GM19455 (cell line): ENCODE measurements at regions not wholly inside any gene's neighbourhood (a gene's known extent, or its start where the extent isn't known, plus 50 kb on each side); places are given as distances from the start of the nearest gene placed in this dataset.
A peak's percentile ranks its signal among the peaks of the same experiment; 100 is the strongest.

Experiments used
- ATAC-seq: cut with Tn5 transposase; IDR thresholded peaks from one replicate; pipeline ENCODE4 v1.9.1; 2021; ENCODE audit not compliant: unreplicated experiment

GRCh38 chr17:72403713-72404209 is 282.9 kb downstream of the SOX9 start:
- no peak for ATAC-seq

GRCh38 chr17:72404872-72405271 is 284.1 kb downstream of the SOX9 start:
- no peak for ATAC-seq

DNA sequence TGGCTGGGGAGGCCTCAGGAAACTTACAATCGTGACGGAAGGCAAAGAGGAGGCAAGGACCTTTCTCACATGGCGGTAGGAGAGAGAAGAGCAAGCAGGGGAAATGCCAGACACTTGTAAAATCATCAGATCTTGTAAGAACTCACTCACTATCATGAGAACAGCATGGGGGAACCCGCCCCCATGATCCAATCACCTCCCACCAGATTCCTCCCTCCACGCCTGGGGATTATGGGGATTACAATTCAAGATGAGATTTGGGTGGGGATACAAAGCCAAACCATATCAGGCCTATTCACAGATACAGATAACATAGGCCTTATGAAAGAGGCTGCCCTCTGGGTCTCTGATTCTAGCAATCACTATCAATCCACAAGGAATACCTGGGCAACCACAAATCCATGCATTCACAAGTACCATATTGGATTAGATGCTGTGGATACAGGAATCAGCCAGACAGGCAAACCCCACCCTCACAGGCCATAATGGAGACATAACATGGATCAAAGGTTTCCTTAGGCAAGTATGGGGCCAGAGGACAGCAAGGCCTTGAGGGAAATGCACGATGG is 284.9 kb downstream of the SOX9 start:
- no peak for ATAC-seq

DNA sequence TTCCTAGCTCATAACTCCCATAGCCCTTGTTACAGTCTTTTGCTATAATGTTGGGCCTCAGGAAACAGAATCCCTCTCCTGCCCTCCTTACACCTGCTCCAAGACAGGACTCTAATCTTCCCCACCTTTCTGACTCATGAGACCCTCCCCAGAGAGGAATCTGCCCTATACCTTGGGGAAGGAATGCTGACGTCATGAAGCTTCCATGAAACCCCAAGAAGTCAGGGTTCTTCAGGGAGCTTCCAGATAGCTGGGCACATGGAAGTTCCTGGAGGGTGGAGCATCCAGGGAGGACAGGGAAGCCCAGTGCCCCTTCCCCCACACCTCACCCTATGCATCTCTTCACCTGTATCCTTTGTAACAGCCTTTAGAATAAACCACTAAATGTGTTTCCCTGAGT is 285.7 kb downstream of the SOX9 start:
- ATAC-seq = no peak

DNA sequence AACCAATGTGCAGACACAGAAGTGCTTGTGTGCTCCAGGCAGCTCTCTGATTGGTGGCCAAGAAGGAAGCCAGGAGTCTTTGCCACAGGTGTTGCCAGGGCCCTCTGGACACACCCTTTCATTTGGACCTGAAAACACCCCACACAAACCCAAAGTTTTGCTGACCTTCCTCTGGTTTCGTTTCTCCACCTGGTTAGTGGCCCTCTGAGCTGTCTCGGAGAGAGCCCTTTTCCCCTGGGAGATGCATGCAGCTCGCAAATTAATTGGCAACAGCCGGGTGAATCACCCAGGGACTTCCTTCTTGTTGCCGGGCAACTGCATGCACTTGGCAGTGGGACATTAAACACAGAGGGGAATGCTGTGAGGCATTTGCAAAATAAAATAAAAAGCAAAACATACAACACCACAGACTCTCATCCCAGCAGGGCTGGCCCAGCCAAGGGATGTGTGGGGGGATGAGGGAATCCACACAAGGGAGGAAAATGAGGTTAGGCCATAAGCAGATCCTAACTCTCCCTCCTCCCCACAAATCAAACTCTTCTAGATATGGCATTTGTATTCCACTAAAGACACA is 286.6 kb downstream of the SOX9 start:
- ATAC-seq = peak; percentile 63

GRCh38 chr17:72407931-72408330 is 287.1 kb downstream of the SOX9 start:
- ATAC-seq = no peak

- no peak for ATAC-seq
These were observed 287.8 kb downstream of the SOX9 start for GRCh38 chr17:72408641-72409040.

DNA sequence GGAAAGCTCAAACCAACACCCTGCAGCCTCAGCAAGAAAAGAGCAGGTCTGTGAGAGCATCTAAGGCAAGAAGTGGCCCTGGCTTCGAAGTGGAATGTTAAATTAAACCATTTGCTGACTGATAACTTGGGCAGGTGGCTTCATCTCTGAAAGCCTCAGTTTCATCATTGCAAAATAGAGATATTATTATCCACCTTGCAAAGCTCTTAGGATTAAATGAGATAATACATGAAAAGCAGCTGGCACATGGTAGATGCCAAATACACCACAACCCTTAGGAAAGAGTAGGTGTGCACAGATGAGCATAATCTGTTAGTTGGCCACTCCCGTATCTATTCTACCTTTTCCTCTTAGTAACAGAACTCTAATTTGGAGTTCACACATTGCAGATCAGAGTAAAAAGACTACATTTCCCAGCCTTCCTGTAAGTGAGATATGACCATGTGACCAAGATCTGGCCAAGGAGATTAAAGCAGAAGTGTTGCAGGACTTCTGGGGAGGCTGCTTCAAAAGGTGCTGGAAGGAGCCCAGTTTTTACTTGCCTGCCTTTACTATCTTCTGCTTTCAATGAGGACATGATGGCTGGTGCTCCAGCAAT is 288.7 kb downstream of the SOX9 start:
- no peak for ATAC-seq

GRCh38 chr17:72411124-72411563 is 290.3 kb downstream of the SOX9 start:
- ATAC-seq = no peak

DNA sequence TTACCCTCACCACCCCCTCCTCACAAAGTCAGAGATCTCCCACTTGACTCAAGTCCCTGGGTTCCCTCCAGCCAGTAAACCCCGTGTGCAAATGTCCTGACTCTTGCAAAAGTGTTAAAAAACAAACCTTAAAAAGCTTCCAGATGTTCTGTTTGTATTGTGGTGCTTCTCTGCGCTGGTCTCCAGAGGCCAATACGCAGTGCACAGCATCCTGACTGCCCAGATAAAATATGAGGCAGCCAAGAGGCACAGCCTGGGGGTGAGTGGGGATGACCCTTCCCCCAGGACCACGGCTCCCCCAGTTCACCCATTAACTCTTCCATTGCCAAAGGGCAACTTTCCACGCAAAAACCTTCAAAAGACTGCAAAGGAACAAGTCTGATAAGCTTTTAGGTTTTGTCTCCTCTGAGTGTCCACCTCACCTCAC is 291.8 kb downstream of the SOX9 start:
- no peak for ATAC-seq

- no peak for ATAC-seq
These were observed 292.5 kb downstream of the SOX9 start for GRCh38 chr17:72413077-72414031.

DNA sequence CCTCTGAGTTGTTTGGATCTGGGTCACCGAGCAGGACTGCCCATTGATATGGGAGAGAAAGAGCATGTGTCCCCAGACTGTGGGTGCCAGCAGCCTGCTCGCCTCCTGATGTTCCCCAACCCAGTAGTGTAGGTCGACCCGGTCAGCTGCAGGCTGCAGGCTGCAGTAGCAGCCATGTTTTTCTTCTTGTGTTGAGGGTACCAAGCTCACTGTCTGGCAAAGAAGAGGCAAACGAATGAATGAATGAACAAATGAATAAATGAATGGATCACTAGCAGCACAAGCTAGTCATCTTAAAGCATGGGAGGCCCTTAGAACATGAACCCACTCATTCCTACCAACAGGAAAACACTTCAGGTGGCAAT is 293.2 kb downstream of the SOX9 start:
- no peak for ATAC-seq

- ATAC-seq = no peak
These were observed 294.4 kb downstream of the SOX9 start for GRCh38 chr17:72414967-72415853.

DNA sequence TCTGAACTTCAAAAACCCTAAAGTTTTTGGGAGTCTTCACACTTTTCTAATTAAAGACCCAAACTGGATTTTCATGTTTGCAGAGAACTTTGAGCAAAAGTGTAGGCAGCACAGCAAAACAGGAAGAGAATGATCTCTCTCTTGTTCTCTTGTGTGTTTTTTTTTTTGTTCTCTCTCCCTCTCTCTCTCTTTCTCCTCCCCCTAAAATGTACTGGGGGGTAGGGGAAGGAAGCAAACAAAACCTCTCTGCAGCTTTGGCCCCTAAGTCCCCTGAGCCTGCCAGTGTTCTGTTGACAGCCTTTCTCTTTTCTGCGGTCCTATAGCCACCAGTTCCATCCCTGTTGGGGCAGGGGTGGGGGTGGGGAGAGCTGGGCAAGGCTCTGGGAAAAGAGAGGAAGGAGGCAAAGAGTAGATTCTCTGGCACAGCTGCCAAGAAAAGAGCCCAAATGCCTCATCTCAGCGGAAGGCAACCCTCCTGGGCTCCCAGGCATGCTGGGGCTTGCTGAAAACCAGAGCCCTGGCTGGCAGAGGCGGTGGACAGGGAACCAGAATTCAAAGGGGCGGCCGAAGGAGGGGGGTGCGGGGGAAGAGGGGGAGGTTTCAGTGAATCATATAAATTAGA is 295.3 kb downstream of the SOX9 start:
- ATAC-seq = no peak

DNA sequence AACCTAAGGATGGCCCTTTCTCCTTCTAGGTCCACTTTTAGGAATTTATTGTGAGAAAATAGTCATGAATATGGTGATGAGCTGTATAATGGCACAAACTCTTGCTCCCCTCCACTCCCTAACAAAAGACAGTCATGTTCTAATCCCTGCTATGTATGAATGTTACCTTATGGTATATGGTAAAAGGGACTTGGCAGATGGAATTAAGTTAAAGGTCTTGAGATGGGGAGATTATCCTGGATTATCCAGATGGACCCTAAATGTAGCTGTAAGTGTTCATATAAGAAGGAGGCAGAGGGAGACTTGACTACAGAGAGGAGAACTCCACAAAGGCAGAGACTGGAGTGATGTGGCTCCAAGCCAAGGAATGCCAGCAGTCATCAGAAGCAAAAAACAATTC is 296.1 kb downstream of the SOX9 start:
- ATAC-seq = no peak

GRCh38 chr17:72417627-72418026 is 296.8 kb downstream of the SOX9 start:
- no peak for ATAC-seq

DNA sequence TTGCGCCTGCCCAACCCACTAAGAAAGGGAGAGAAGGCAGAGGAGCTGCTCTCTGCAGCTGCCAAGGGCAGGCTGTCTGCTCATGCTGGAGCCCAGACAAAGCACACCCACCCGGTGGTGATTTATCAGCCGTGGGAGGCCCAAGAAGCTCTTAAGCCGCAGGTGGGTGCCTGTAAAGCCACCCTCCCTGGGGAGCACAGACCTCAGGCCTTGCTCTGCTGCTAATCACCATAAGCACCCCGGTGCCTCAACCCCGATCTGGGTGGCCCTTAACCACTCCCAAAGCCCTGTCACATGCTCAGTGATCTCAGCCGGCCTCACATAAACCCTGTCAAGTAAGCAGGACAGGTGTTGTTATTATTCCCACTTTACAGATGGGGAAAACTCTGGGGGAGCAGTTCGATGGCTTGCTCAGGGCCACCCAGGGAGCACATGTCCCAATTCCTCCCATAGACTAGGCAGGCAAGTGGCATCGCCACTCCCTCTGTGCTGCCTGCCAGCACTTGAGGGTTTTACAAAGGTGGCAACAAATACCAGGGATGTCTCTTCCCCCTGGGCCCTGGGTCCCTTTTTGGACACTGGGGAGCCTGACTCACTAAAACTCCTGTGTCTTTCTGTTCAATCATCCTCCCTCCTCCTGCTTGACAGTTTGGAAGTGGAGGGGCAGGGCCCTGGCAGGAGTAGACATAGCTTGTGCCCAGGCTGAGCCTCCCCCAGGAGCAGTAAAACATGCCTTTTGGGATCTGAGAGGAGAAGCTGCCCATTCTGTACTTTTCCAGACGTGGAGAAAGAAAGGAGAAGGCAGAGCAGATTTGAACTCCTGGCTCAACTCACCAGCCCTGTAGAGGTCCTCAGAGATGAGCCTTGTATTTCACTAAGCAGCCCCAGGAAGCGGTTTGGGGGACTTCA is 299.3 kb downstream of the SOX9 start:
- peak; percentile 30 for ATAC-seq

DNA sequence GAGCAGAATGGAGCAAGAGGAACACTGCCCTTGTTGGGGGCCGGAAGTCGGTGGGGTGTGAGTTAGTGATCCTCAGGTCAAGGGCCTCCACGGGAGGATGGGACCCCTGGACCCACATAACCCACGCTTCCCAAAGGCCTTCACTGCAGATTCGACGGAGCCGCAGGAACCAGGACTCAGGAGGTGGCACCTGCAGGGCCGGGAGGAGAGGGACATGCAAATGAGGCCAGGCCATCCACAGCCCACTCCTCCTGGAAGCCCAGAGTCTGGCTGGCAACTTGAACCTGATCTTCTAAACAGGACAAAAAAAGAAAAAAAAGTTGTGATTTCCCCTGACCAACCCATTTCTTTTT is 299.9 kb downstream of the SOX9 start:
- no peak for ATAC-seq
